ENCODE measurements at regions not wholly inside any gene's neighbourhood (a gene's known extent, or its start where the extent isn't known, plus 50 kb on each side); places are given as distances from the start of the nearest gene placed in this dataset.

DNA sequence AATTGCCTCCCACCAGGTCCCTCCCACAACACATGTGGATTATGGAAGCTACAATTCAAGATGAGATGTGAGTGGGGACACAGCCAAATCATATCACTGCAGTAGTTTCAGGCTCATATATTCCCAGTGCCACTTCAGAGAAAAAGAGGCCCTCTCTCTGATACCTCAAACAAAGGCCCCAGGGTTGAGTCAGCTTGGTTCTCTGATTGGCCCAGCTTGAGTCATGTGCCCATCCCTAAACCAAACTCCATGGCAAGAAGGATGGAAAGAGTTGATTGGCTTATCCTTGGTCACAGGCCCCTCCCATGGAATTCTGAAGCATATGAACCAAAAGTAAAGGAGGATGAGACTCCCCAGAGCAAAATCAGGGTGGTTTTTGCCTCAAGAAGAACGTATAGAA is 75.9 kb upstream of the IRX6 start:
- TF ChIP-seq, protein P1, sequence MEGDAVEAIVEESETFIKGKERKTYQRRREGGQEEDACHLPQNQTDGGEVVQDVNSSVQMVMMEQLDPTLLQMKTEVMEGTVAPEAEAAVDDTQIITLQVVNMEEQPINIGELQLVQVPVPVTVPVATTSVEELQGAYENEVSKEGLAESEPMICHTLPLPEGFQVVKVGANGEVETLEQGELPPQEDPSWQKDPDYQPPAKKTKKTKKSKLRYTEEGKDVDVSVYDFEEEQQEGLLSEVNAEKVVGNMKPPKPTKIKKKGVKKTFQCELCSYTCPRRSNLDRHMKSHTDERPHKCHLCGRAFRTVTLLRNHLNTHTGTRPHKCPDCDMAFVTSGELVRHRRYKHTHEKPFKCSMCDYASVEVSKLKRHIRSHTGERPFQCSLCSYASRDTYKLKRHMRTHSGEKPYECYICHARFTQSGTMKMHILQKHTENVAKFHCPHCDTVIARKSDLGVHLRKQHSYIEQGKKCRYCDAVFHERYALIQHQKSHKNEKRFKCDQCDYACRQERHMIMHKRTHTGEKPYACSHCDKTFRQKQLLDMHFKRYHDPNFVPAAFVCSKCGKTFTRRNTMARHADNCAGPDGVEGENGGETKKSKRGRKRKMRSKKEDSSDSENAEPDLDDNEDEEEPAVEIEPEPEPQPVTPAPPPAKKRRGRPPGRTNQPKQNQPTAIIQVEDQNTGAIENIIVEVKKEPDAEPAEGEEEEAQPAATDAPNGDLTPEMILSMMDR (IDR thresholded peaks at IDR 0.05) = no peak
- no peak for TF ChIP-seq POLR2A (IDR thresholded peaks at IDR 0.05)

All from testis (tissue), 2 donors.